LNCaP clone FGC (cell line): ENCODE measurements at regions not wholly inside any gene's neighbourhood (a gene's known extent, or its start where the extent isn't known, plus 50 kb on each side); places are given as distances from the start of the nearest gene placed in this dataset.
"Not testable (repeated sequence)": the region's sequence is repeated elsewhere in the genome, so short reads cannot be mapped to it uniquely, and the experiment has no call there.

Source experiments
- DNase-seq: peaks from one replicate; pipeline ENCODE4 v3.0.0-alpha.2; 2011; ENCODE audit warnings: low read depth
- H3K4me3 ChIP-seq: 2 replicates; pipeline ENCODE4 v1.5.1; 2011; ENCODE audit warnings: mild to moderate bottlenecking, low read depth, low read length, control low read depth
- TF ChIP-seq, protein P1 (sequence below): IDR thresholded peaks from 2 replicates; pipeline ENCODE4 v1.5.1; 2012; ENCODE audit warnings: mild to moderate bottlenecking; ENCODE audit not compliant: control insufficient read depth, insufficient read depth; ENCODE audit errors: extremely low read depth

GRCh38 chr4:138636781-138637180, 378.8 kb upstream of the NOCT start:
- DNase-seq = no peak
- TF ChIP-seq, protein P1, sequence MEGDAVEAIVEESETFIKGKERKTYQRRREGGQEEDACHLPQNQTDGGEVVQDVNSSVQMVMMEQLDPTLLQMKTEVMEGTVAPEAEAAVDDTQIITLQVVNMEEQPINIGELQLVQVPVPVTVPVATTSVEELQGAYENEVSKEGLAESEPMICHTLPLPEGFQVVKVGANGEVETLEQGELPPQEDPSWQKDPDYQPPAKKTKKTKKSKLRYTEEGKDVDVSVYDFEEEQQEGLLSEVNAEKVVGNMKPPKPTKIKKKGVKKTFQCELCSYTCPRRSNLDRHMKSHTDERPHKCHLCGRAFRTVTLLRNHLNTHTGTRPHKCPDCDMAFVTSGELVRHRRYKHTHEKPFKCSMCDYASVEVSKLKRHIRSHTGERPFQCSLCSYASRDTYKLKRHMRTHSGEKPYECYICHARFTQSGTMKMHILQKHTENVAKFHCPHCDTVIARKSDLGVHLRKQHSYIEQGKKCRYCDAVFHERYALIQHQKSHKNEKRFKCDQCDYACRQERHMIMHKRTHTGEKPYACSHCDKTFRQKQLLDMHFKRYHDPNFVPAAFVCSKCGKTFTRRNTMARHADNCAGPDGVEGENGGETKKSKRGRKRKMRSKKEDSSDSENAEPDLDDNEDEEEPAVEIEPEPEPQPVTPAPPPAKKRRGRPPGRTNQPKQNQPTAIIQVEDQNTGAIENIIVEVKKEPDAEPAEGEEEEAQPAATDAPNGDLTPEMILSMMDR = no peak
- H3K4me3 ChIP-seq = no peak overlapping the region

- no peak overlapping the region for H3K4me3 ChIP-seq
- DNase-seq = no peak
- TF ChIP-seq, protein P1 = no peak
Observed at GRCh38 chr4:138634915-138635314, 380.7 kb upstream of the NOCT start.

GRCh38 chr4:138633580-138633904, 382.0 kb upstream of the NOCT start:
- TF ChIP-seq, protein P1 = no peak
- H3K4me3 ChIP-seq = no peak overlapping the region
- DNase-seq = no peak

DNA sequence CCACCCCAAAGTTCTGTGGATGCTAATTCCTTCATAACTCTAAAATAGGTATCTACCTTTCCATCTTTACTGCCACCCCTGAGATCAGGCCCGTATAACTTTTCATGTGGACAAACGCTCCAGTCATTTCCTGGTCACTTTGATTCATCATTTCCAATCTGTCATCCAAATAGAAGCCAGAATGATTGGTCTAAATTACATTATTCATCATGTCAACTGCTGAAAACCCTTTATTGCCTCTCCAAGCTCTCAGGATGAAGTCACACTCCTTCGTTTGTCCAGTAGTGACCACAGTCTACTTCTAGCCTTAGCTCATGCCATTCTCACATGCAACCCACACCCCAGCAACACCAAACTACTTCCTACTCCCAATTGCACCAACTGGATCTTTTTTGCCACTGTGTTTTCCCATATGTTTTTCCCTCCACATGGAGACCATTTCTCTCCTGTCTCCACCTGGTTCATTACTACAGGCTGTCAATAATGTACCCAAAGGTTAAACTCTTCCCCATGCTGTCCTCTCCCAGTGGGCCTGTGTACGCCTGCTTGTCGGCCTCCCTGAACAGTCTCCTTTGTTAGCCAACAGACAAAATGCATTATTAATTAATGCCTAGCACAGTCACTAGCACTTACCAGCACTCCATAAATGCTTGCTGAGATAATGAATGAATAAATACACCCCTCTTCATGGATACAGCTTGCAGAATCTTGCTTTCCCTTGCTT, 382.6 kb upstream of the NOCT start:
- TF ChIP-seq, protein P1 = no peak
- H3K4me3 ChIP-seq = no peak overlapping the region
- DNase-seq = no peak

- H3K4me3 ChIP-seq = no peak overlapping the region
- no peak for DNase-seq
- TF ChIP-seq, protein P1 = no peak
Observed at GRCh38 chr4:138630666-138631065, 384.9 kb upstream of the NOCT start.

- DNase-seq = no peak
- TF ChIP-seq, protein P1 = no peak
- no peak overlapping the region for H3K4me3 ChIP-seq
Observed at GRCh38 chr4:138629669-138630068, 385.9 kb upstream of the NOCT start.

DNA sequence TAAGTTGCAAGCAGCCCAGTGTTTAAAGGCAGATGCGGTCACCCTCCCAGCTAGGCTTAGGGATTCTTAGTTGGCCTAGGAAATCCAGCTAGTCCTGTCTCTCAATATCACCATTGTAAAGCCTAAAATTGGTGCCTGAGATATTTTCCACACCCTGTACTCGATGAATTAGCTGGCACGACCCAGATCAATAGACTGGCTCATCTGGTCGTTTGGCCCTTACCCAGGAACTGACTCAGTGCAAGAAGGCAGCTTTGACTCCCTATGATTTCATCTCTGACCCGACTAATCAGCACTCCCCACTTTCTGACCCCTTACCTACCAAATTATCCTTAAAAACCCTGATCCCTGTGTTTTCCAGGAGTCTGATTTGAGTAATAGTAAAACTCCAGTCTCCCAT, 384.9 kb upstream of the SLC7A11 start:
- H3K4me3 ChIP-seq = no peak overlapping the region
- no peak for DNase-seq
- TF ChIP-seq, protein P1 = no peak

- not testable (repeated sequence) for DNase-seq, H3K4me3 ChIP-seq
Observed at GRCh38 chr4:138622362-138622761, 380.2 kb upstream of the SLC7A11 start.
